GM21737 (cell line): ENCODE measurements at regions not wholly inside any gene's neighbourhood (a gene's known extent, or its start where the extent isn't known, plus 50 kb on each side); places are given as distances from the start of the nearest gene placed in this dataset.

ENCODE experiments used
- ATAC-seq: cut with Tn5 transposase; IDR thresholded peaks from one replicate; pipeline ENCODE4 v1.9.1; 2021; ENCODE audit warnings: mild to moderate bottlenecking, moderate library complexity; ENCODE audit not compliant: unreplicated experiment

GRCh38 chr1:221184131-221184794 is 305.0 kb downstream of the HLX start:
- no peak for ATAC-seq

GRCh38 chr1:221187174-221187573 is 307.9 kb downstream of the HLX start:
- ATAC-seq, result no peak

GRCh38 chr1:221188458-221188857 is 309.2 kb downstream of the HLX start:
- ATAC-seq, result no peak

GRCh38 chr1:221190249-221190648 is 311.0 kb downstream of the HLX start:
- ATAC-seq, result no peak

- ATAC-seq, result no peak
These were observed 312.8 kb downstream of the HLX start for GRCh38 chr1:221192055-221192454.

GRCh38 chr1:221200464-221200863 is 321.2 kb downstream of the HLX start:
- no peak for ATAC-seq

- ATAC-seq, result no peak
These were observed 322.5 kb downstream of the HLX start for GRCh38 chr1:221201773-221202172.

DNA sequence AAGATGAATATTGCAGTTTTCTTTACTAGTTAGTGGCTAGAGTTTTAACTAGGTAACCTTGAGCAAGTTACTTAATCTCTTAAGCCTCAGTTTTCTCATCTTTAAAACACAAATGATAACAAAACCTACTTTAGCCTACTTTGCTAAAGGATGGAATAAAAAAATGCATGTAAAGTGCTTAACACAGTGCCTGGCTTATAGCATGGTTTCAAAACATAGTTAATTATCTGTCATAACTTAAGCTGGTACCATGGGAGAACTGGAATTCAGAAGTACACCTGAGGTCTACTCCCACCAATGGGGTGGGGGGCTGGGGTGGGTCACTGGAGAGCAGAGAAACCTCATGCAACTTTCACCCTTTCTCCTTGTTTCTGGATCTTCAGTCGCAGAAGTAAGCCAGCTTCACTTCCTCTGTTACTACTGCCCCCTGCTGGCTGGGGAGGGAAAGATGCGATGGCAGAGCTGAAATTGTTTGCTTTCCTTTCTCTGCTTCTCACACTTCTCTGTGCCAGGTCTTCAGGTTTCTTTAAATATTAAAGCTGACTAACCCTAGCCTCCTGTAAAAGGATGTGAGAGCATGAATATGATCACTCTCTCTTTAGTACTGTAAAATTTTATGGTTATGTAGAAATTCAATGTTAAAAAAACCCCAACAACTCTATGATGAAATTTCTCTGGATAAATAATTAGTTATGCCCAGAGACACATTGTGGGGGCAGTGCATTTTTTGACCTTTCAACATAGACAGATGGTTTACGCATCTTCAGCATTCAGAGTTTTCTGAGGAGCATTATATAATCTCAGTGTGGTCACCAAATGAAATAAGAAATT is 324.2 kb downstream of the HLX start:
- no peak for ATAC-seq

- no peak for ATAC-seq
These were observed 325.0 kb downstream of the HLX start for GRCh38 chr1:221204055-221204833.

- ATAC-seq, result no peak
These were observed 326.8 kb downstream of the HLX start for GRCh38 chr1:221206076-221206475.

- ATAC-seq, result no peak
These were observed 333.7 kb downstream of the HLX start for GRCh38 chr1:221212926-221213325.

DNA sequence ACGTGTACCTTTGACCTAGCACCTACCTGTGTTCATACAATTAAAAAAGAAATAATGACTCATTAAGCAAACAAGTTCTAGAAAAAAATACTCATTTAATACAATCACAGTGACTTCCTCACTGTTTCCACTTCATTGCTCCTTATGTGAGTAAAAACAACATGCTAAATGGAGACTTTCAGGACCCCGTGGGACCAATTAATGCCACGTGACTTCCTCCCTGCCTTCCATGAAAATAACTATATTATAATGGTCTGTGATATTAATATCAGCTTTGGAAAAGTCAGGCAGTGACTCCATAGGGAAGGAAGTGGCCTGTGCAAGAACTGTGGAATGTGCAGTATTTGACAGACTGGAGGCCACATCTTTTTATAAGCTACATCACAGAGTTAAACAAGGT is 337.8 kb downstream of the HLX start:
- ATAC-seq, result no peak

DNA sequence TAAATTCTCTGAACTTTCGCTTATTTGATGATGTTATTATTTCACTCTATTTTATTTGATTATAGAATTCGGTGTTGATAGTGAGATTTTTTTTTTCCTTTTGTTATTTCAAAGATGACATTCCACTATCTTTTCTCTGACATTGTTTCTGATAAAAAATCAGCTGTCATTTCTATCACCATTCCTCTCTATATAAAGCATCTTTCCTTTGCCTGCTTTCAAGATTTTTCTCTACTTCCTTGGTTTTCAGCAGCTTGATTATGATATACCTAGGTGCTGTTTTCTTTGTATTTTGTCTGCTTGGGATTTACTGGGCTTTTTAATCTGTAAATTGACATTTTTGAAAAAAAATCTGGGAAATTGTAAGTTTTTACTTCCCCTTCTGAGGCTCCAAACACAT is 344.0 kb downstream of the HLX start:
- ATAC-seq, result no peak

DNA sequence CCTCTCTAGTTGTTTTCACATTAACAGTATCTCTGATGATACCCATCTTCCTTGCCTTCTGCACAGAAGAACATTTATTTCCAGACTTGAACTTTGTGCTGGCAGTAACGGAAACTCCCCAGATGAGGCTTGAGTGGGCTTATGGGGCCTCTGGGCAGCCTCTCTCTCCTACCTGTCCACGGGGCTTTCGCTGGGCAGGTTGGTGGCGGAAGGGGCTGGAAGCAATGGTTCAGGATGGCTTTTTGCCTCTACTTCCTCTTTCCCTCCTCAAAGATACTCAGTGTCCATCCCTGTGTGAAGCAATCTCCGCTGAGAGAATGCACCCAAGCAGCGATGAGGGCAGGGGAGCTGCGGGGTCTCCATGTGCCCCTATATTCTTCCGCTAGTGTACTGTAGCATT is 348.2 kb downstream of the HLX start:
- no peak for ATAC-seq

GRCh38 chr1:221227872-221228337 is 348.7 kb downstream of the HLX start:
- ATAC-seq, result no peak

- no peak for ATAC-seq
These were observed 349.4 kb downstream of the HLX start for GRCh38 chr1:221228594-221228993.

DNA sequence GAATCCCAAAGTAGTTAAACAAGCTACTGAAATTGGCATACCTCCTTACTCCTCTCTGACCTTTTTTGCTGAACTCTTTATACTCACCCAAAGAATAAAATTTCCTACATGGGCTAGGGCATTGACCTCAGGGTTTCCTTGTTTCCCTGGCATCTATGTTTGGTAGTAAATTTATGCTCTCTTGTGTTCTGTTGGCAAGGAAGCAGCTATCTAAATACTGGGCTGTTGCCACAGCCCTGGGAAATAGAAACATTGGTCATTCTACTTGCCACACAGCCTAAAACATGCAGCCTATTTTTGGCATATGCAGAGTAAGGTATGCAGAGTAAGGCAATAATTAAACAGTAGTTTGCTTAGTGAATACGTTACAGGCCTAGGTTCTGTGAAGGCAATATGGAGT is 351.4 kb downstream of the HLX start:
- ATAC-seq, result no peak

DNA sequence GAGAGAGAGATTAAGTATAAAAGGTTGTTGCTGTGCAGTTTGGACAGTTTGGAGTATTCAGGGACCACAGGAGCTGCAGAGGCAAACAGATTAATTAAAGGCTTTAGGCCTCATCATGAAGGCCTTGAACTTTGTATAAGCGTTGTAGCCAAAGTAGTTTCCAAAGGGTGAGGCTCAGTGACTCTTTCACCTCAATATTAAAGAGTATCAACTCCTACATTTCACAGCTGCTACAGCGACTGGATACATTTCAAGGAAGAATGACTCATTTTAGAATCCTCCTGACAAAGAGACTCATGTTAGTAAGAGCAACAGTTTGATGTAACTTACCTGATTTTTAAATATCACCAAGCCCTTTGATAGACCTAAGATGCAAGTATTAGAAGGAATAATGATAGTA is 355.5 kb downstream of the HLX start:
- no peak for ATAC-seq

DNA sequence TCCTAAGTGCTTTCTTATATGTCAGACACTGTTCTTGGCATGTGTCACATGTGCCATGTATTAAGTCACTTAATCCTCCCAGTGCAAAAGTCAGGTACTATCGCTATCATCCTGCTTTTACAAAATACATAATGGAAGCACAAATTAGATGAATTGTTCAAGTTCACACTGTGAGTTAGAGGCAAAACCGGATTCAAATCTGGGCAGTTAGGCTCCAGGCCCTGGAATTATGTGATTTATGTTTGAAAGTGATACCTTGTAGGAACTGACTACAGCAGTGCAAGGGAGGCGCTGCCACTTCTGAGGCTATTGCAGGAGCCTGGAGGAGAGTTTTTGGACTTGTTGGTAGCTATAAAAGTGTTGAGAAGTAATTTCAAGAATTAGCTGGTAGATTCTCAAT is 358.3 kb downstream of the HLX start:
- ATAC-seq, result no peak

- no peak for ATAC-seq
These were observed 359.9 kb downstream of the HLX start for GRCh38 chr1:221239181-221239580.

DNA sequence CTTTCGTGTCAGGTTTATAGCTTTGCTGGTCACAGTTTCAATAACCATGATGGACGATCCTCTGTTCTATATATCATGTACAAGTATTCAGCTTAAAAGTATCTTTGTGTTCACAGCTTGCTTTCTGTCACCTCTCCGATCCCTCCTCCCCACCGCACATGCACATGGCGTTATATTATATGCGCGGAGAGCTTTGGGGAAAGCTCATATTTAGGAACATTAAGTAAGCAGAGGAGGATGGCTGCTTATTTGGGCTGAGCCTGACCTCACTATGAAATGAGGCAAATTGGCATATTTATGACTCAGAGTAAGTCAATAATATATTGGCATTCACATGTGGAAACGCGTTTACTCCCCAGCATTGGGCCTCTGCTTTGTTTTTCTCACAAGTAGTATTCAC is 360.5 kb downstream of the HLX start:
- no peak for ATAC-seq

DNA sequence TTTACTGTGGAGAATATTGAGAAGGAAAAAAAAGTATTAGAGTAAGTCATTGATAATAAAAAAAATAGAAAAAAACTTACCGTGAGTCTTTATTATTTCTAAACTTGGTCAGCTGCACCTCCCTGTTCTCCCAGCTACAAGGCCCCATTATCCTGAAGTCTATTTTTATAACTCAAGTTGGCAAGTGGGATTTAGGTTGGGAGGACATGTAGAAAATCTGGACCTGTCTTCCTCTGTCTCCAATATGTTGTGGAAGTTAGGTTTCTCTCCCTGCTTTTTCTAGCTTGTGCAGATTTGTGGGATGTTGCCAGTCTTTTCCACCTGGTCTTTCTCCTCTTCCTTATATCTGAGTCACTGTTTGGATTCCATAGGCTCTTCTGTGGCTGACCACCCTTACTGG is 361.4 kb downstream of the HLX start:
- no peak for ATAC-seq
